ENCODE measurements at regions not wholly inside any gene's neighbourhood (a gene's known extent, or its start where the extent isn't known, plus 50 kb on each side); places are given as distances from the start of the nearest gene placed in this dataset.

DNA sequence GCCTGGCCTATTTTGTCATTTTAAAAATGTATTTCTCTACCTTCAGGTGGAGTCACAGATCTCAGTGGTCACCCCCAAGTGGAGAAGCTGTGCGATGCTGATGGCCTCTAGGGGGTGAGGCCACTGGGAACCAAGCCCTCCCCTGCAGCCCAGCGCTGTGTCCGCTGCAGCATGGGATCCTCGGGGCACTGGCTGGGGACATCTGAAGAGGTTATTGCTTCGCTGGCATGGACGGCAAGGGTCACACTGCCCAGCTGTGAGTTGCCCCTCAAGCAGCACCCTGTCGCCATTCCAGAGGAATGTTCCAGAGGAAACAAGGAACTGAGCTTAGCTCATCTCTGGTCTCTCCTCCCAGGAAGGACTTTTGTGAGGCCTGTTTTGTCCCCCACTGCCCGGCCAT, 119.6 kb upstream of the S1PR3 start:
- TF ChIP-seq, protein P1, sequence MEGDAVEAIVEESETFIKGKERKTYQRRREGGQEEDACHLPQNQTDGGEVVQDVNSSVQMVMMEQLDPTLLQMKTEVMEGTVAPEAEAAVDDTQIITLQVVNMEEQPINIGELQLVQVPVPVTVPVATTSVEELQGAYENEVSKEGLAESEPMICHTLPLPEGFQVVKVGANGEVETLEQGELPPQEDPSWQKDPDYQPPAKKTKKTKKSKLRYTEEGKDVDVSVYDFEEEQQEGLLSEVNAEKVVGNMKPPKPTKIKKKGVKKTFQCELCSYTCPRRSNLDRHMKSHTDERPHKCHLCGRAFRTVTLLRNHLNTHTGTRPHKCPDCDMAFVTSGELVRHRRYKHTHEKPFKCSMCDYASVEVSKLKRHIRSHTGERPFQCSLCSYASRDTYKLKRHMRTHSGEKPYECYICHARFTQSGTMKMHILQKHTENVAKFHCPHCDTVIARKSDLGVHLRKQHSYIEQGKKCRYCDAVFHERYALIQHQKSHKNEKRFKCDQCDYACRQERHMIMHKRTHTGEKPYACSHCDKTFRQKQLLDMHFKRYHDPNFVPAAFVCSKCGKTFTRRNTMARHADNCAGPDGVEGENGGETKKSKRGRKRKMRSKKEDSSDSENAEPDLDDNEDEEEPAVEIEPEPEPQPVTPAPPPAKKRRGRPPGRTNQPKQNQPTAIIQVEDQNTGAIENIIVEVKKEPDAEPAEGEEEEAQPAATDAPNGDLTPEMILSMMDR (IDR thresholded peaks at IDR 0.05; ENCODE audit: insufficient read depth, low read length, poor library complexity, severe bottlenecking): no peak
- no peak for TF ChIP-seq EZH2phosphoT487 (conservative IDR thresholded peaks at IDR 0.05; ENCODE audit: low read length)

Measured in SU-DHL-6 (cell line).